Neural cell (in vitro differentiated cells): ENCODE measurements at regions not wholly inside any gene's neighbourhood (a gene's known extent, or its start where the extent isn't known, plus 50 kb on each side); places are given as distances from the start of the nearest gene placed in this dataset.

Experiments used
- H2AFZ ChIP-seq: fragments of 200-600, 300-800 bp; sonication (generic), shearing (Covaris generic); 2 replicates; pipeline ENCODE4 v1.6.0; 2014; ENCODE audit warnings: low read depth, mild to moderate bottlenecking, antibody characterized with exemption, low read length, moderate library complexity
- H3F3A ChIP-seq: fragments of 200-600 bp; shearing (Covaris generic); 2 replicates; pipeline ENCODE4 v1.6.1; 2016; ENCODE audit warnings: mild to moderate bottlenecking, moderate library complexity, mixed read lengths, antibody characterized with exemption, low read length; ENCODE audit not compliant: insufficient read depth, poor library complexity, severe bottlenecking
- H3K27ac ChIP-seq: fragments of 200-600, 300-800 bp; sonication (generic), shearing (Covaris generic); 2 replicates; pipeline ENCODE4 v1.5.1; 2014; ENCODE audit warnings: mild to moderate bottlenecking, low read length, moderate library complexity
- H3K27me3 ChIP-seq: fragments of 300-800, 200-600 bp; sonication (generic), shearing (Covaris generic); 2 replicates; pipeline ENCODE4 v1.6.0; 2014; ENCODE audit warnings: mild to moderate bottlenecking, low read depth, low read length, moderate library complexity; ENCODE audit not compliant: insufficient read depth
- H3K36me3 ChIP-seq: fragments of 300-800, 200-600 bp; sonication (generic), shearing (Covaris generic); 2 replicates; pipeline ENCODE4 v1.5.1; 2014; ENCODE audit warnings: mild to moderate bottlenecking, antibody characterized with exemption, low read length, moderate library complexity; ENCODE audit not compliant: insufficient read depth
- H3K4me2 ChIP-seq: fragments of 300-800, 200-600 bp; sonication (generic), shearing (Covaris generic); 2 replicates; pipeline ENCODE4 v1.6.0; 2014; ENCODE audit warnings: mild to moderate bottlenecking, low read length
- H3K4me3 ChIP-seq: fragments of 300-800, 200-600 bp; sonication (generic), shearing (Covaris generic); 2 replicates; pipeline ENCODE4 v1.5.1; 2014; ENCODE audit warnings: mild to moderate bottlenecking, low read length, moderate library complexity
- H3K79me2 ChIP-seq: fragments of 200-600 bp; shearing (Covaris generic); replicated peaks from 2 replicates; pipeline ENCODE4 v1.6.0; 2014; ENCODE audit warnings: mild to moderate bottlenecking, low read length, moderate library complexity; ENCODE audit not compliant: insufficient read depth
- H3K9ac ChIP-seq: fragments of 300-800, 200-600 bp; sonication (generic), shearing (Covaris generic); 2 replicates; pipeline ENCODE4 v1.6.1; 2016; ENCODE audit warnings: mild to moderate bottlenecking, low read length, mixed read lengths
- H3K9me2 ChIP-seq: fragments of 200-600 bp; shearing (Covaris generic); 2 replicates; pipeline ENCODE4 v1.6.1; 2016; ENCODE audit warnings: mild to moderate bottlenecking, low read length, mixed read lengths; ENCODE audit not compliant: insufficient read depth
- H3K9me3 ChIP-seq: fragments of 200-600, 300-800 bp; sonication (generic), shearing (Covaris generic); 2 replicates; pipeline ENCODE4 v1.6.1; 2016; ENCODE audit warnings: mild to moderate bottlenecking, mixed run types, low read length, moderate library complexity, mixed read lengths
- H4K20me1 ChIP-seq: fragments of 200-600 bp; shearing (Covaris generic); 2 replicates; pipeline ENCODE4 v1.6.1; 2016; ENCODE audit warnings: mild to moderate bottlenecking, mixed run types; ENCODE audit not compliant: insufficient read depth
- EP300 ChIP-seq: fragments of 450-650 bp; conservative IDR thresholded peaks from 2 replicates; pipeline ENCODE4 v1.6.1; 2014; ENCODE audit warnings: antibody characterized with exemption, mild to moderate bottlenecking, moderate library complexity; ENCODE audit not compliant: poor library complexity, severe bottlenecking
- EZH2 ChIP-seq: fragments of 200-600, 300-800 bp; shearing (Covaris generic), sonication (generic); IDR thresholded peaks from 2 replicates; pipeline ENCODE4 v1.6.1; 2014; ENCODE audit warnings: antibody characterized with exemption, low read length, borderline replicate concordance, mild to moderate bottlenecking; ENCODE audit not compliant: insufficient read depth, poor library complexity, severe bottlenecking
- MXI1 ChIP-seq: fragments of 450-650 bp; conservative IDR thresholded peaks from 2 replicates; pipeline ENCODE4 v1.6.1; 2014; ENCODE audit warnings: antibody characterized with exemption, mild to moderate bottlenecking; ENCODE audit not compliant: poor library complexity, severe bottlenecking
- POLR2AphosphoS5 ChIP-seq: IDR thresholded peaks from 2 replicates; pipeline ENCODE4 v1.6.1; 2012
- RAD21 ChIP-seq: fragments of 450-650 bp; conservative IDR thresholded peaks from 2 replicates; pipeline ENCODE4 v1.6.1; 2014; ENCODE audit warnings: antibody characterized with exemption, mild to moderate bottlenecking, moderate library complexity
- REST ChIP-seq: IDR thresholded peaks from 2 replicates; pipeline ENCODE4 v1.6.1; 2012; ENCODE audit warnings: borderline replicate concordance
- SMC3 ChIP-seq: fragments of 450-650 bp; conservative IDR thresholded peaks from 2 replicates; pipeline ENCODE4 v1.6.1; 2014; ENCODE audit warnings: antibody characterized with exemption, mild to moderate bottlenecking, moderate library complexity; ENCODE audit not compliant: poor library complexity
- TAF1 ChIP-seq: IDR thresholded peaks from 2 replicates; pipeline ENCODE4 v1.6.1; 2012; ENCODE audit warnings: low read depth
- TF ChIP-seq, protein P1 (sequence below): fragments of 450-650 bp; IDR thresholded peaks from 2 replicates; pipeline ENCODE4 v1.5.1; 2014; ENCODE audit warnings: antibody characterized with exemption, mild to moderate bottlenecking, moderate library complexity; ENCODE audit not compliant: poor library complexity, severe bottlenecking

- Histone ChIP-seq H2AFZ (no peak overlapping the region), H4K20me1 (no peaks in the 10 kb centered on the region), H3K79me2 (no peaks in the 10 kb centered on the region), H3K9ac (no peak overlapping the region), H3K4me2 (no peak overlapping the region), H3K9me3 (no peaks in the 10 kb centered on the region), H3K27me3 (peaks cover 12% of the 10 kb centered on the region), H3F3A (no peaks in the 10 kb centered on the region), H3K4me3 (no peak overlapping the region), H3K36me3 (no peaks in the 10 kb centered on the region), H3K27ac (no peak overlapping the region), H3K9me2 (no peaks in the 10 kb centered on the region)
- TF ChIP-seq REST (no peak), EP300 (no peak), SMC3 (no peak), TAF1 (no peak), POLR2AphosphoS5 (no peak), MXI1 (no peak), RAD21 (no peak), EZH2 (no peak)
- TF ChIP-seq, protein P1, sequence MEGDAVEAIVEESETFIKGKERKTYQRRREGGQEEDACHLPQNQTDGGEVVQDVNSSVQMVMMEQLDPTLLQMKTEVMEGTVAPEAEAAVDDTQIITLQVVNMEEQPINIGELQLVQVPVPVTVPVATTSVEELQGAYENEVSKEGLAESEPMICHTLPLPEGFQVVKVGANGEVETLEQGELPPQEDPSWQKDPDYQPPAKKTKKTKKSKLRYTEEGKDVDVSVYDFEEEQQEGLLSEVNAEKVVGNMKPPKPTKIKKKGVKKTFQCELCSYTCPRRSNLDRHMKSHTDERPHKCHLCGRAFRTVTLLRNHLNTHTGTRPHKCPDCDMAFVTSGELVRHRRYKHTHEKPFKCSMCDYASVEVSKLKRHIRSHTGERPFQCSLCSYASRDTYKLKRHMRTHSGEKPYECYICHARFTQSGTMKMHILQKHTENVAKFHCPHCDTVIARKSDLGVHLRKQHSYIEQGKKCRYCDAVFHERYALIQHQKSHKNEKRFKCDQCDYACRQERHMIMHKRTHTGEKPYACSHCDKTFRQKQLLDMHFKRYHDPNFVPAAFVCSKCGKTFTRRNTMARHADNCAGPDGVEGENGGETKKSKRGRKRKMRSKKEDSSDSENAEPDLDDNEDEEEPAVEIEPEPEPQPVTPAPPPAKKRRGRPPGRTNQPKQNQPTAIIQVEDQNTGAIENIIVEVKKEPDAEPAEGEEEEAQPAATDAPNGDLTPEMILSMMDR, result no peak
Observed at GRCh38 chr6:7045746-7046145, 62.0 kb upstream of the RREB1 start.

DNA sequence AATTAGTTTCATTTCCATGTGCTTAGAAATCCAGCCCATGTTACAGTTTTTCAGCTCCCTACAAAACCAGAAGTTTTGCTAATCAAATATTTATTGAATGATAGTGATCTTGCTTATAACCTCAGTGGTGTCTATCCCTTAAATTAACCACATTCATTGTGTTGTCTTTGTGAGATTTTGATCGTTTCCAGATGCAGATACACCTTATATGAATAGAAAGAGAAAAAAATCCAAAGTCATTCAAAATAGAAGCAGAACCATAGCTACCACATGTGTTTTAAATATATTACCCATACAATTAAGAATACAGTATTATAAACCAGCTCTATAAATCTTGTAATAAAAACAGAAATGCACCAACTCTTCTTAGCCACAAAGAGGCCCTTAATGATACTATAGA lies 60.6 kb upstream of the RREB1 start:
- Histone ChIP-seq H3K36me3 (no peaks in the 10 kb centered on the region), H3K4me2 (no peak overlapping the region), H3K4me3 (no peak overlapping the region), H3K27me3 (peaks cover 25% of the 10 kb centered on the region), H3F3A (no peaks in the 10 kb centered on the region), H3K79me2 (no peaks in the 10 kb centered on the region), H3K9me2 (no peaks in the 10 kb centered on the region), H4K20me1 (no peaks in the 10 kb centered on the region), H2AFZ (no peak overlapping the region), H3K27ac (no peak overlapping the region), H3K9ac (no peak overlapping the region), H3K9me3 (no peaks in the 10 kb centered on the region)
- TF ChIP-seq REST (no peak), POLR2AphosphoS5 (no peak), MXI1 (no peak), EZH2 (no peak), SMC3 (no peak), EP300 (no peak), TAF1 (no peak), RAD21 (no peak)
- TF ChIP-seq, protein P1, result no peak
